Hepatocyte (in vitro differentiated cells): ENCODE measurements at regions not wholly inside any gene's neighbourhood (a gene's known extent, or its start where the extent isn't known, plus 50 kb on each side); places are given as distances from the start of the nearest gene placed in this dataset.

ENCODE experiments used
- CTCF ChIP-seq: fragments of 200-600 bp; sonication (generic); IDR thresholded peaks from 2 replicates; pipeline ENCODE4 v1.5.1; 2016; ENCODE audit warnings: antibody characterized with exemption, mild to moderate bottlenecking; ENCODE audit not compliant: poor library complexity
- EZH2 ChIP-seq: fragments of 200-600 bp; sonication (generic); IDR thresholded peaks from 2 replicates; pipeline ENCODE4 v1.6.1; 2016; ENCODE audit warnings: antibody characterized with exemption, mild to moderate bottlenecking, borderline replicate concordance
- EZH2phosphoT487 ChIP-seq: fragments of 200-600 bp; sonication (generic); IDR thresholded peaks from one replicate; pipeline ENCODE4 v1.6.1; 2018; ENCODE audit warnings: antibody characterized with exemption, mild to moderate bottlenecking, low read depth, moderate library complexity; ENCODE audit not compliant: unreplicated experiment, severe bottlenecking

DNA sequence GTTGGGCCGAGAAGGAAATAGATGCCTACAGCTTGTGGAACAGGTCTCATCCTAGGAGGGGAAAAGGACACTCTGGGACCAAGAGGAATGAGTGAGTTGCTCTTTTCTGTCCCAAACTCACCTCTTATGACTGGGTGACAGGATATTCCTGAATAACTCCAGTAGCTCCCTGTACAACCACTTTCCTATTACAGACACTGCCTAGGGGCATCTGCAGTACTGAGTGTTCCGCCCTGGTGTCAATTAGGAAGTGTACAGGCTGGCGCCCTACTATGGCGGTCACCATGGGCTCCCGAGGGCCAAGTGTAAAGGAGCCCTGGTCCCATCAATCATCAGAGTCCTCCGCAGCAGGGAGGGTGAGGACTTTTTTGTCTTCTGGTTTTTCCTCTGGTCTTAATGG, 343.4 kb upstream of the USP9Y start:
- TF ChIP-seq EZH2 (no peak), CTCF (no peak), EZH2phosphoT487 (no peak)
